Muscle layer of duodenum (tissue), 2 donors: ENCODE measurements at regions not wholly inside any gene's neighbourhood (a gene's known extent, or its start where the extent isn't known, plus 50 kb on each side); places are given as distances from the start of the nearest gene placed in this dataset.

Experiments
- H3K27ac ChIP-seq: one replicate; pipeline ENCODE4 v1.7.0; 2013; ENCODE audit warnings: mild to moderate bottlenecking, low read length
- H3K27me3 ChIP-seq: one replicate; pipeline ENCODE4 v1.7.0; 2013; ENCODE audit warnings: low read depth, mild to moderate bottlenecking, control low read depth, low read length
- H3K36me3 ChIP-seq, 2 donors: one replicate each; pipeline ENCODE4 v1.7.0; 2013; ENCODE audit warnings: low read length in 2 of 2, control low read depth in 1 of 2, mild to moderate bottlenecking in 1 of 2; ENCODE audit not compliant: insufficient read depth in 2 of 2, control insufficient read depth in 1 of 2
- H3K4me1 ChIP-seq, 2 donors: one replicate each; pipeline ENCODE4 v1.7.0; 2013; ENCODE audit warnings: low read length in 2 of 2, mild to moderate bottlenecking in 2 of 2, control low read depth in 1 of 2, moderate library complexity in 1 of 2; ENCODE audit not compliant: insufficient read depth in 2 of 2, control insufficient read depth in 1 of 2
- H3K4me3 ChIP-seq, 2 donors: one replicate each; pipeline ENCODE4 v1.7.0; 2013; ENCODE audit warnings: low read length in 2 of 2, low read depth in 1 of 2, mild to moderate bottlenecking in 1 of 2
- H3K9me3 ChIP-seq, 2 donors: one replicate each; pipeline ENCODE4 v1.7.0; 2013; ENCODE audit warnings: low read length in 2 of 2, control low read depth in 1 of 2, mild to moderate bottlenecking in 1 of 2; ENCODE audit not compliant: control insufficient read depth in 1 of 2
- donor health status: healthy.

- no peaks in the 10 kb centered on the region for H3K4me1 ChIP-seq
- no peaks in the 10 kb centered on the region for H3K27me3 ChIP-seq
- H3K4me3 ChIP-seq, result no peak overlapping the region
- H3K9me3 ChIP-seq, result no peaks in the 10 kb centered on the region
- H3K27ac ChIP-seq, result no peak overlapping the region
- no peaks in the 10 kb centered on the region for H3K36me3 ChIP-seq
Measured at GRCh38 chr3:159172473-159172872, 370.6 kb downstream of the MFSD1 start.

GRCh38 chr3:159174715-159175692 is 373.1 kb downstream of the MFSD1 start:
- H3K4me1 ChIP-seq, result no peaks in the 10 kb centered on the region
- H3K4me3 ChIP-seq, result no peak overlapping the region
- H3K9me3 ChIP-seq, result no peaks in the 10 kb centered on the region
- H3K27me3 ChIP-seq, result no peaks in the 10 kb centered on the region
- H3K27ac ChIP-seq, result no peak overlapping the region
- H3K36me3 ChIP-seq, result no peaks in the 10 kb centered on the region

- no peaks in the 10 kb centered on the region for H3K36me3 ChIP-seq
- H3K4me1 ChIP-seq, result no peaks in the 10 kb centered on the region
- no peaks in the 10 kb centered on the region for H3K27me3 ChIP-seq
- H3K4me3 ChIP-seq, result no peak overlapping the region
- no peak overlapping the region for H3K27ac ChIP-seq
- H3K9me3 ChIP-seq, result no peaks in the 10 kb centered on the region
Measured at GRCh38 chr3:159178209-159178897, 376.5 kb downstream of the MFSD1 start.

GRCh38 chr3:159182961-159183360 is 381.1 kb downstream of the MFSD1 start:
- H3K4me1 ChIP-seq, result peaks cover 0 to 4% of the 10 kb centered on the region in 2 donors
- no peaks in the 10 kb centered on the region for H3K27me3 ChIP-seq
- no peak overlapping the region for H3K4me3 ChIP-seq
- H3K9me3 ChIP-seq, result no peaks in the 10 kb centered on the region
- no peak overlapping the region for H3K27ac ChIP-seq
- no peaks in the 10 kb centered on the region for H3K36me3 ChIP-seq

GRCh38 chr3:159185443-159186050 is 383.7 kb downstream of the MFSD1 start:
- Histone ChIP-seq H3K9me3 (no peaks in the 10 kb centered on the region), H3K27me3 (no peaks in the 10 kb centered on the region), H3K4me3 (no peak overlapping the region), H3K27ac (no peak overlapping the region), H3K36me3 (no peaks in the 10 kb centered on the region), H3K4me1 (peaks cover 0 to 4% of the 10 kb centered on the region in 2 donors)

- no peaks in the 10 kb centered on the region for H3K9me3 ChIP-seq
- peaks cover 0 to 4% of the 10 kb centered on the region in 2 donors for H3K4me1 ChIP-seq
- H3K27ac ChIP-seq, result no peak overlapping the region
- H3K27me3 ChIP-seq, result no peaks in the 10 kb centered on the region
- H3K36me3 ChIP-seq, result no peaks in the 10 kb centered on the region
- H3K4me3 ChIP-seq, result no peak overlapping the region
Measured at GRCh38 chr3:159186581-159186980, 384.7 kb downstream of the MFSD1 start.

GRCh38 chr3:159187232-159187631 is 385.4 kb downstream of the MFSD1 start:
- no peaks in the 10 kb centered on the region for H3K9me3 ChIP-seq
- no peaks in the 10 kb centered on the region for H3K27me3 ChIP-seq
- H3K27ac ChIP-seq, result no peak overlapping the region
- H3K36me3 ChIP-seq, result no peaks in the 10 kb centered on the region
- H3K4me1 ChIP-seq, result peaks cover 0 to 4% of the 10 kb centered on the region in 2 donors
- no peak overlapping the region for H3K4me3 ChIP-seq

- H3K9me3 ChIP-seq, result no peaks in the 10 kb centered on the region
- H3K4me1 ChIP-seq, result peaks cover 0 to 4% of the 10 kb centered on the region in 2 donors
- H3K4me3 ChIP-seq, result no peak overlapping the region
- no peaks in the 10 kb centered on the region for H3K36me3 ChIP-seq
- H3K27me3 ChIP-seq, result no peaks in the 10 kb centered on the region
- no peak overlapping the region for H3K27ac ChIP-seq
Measured at GRCh38 chr3:159187706-159188105, 385.9 kb downstream of the MFSD1 start.

GRCh38 chr3:159189994-159190669 is 388.3 kb downstream of the MFSD1 start:
- Histone ChIP-seq H3K27me3 (no peaks in the 10 kb centered on the region), H3K27ac (no peak overlapping the region), H3K4me3 (no peak overlapping the region), H3K36me3 (no peaks in the 10 kb centered on the region), H3K4me1 (peaks cover 0 to 4% of the 10 kb centered on the region in 2 donors), H3K9me3 (no peaks in the 10 kb centered on the region)

GRCh38 chr3:159191447-159191846 is 389.6 kb downstream of the MFSD1 start:
- H3K4me3 ChIP-seq, result no peak overlapping the region
- no peaks in the 10 kb centered on the region for H3K36me3 ChIP-seq

GRCh38 chr3:159196359-159196758 is 394.5 kb downstream of the MFSD1 start:
- H3K27me3 ChIP-seq, result no peaks in the 10 kb centered on the region

More at GRCh38 chr3:159191447-159191846, 389.6 kb downstream of the MFSD1 start:
- peaks cover 0 to 1% of the 10 kb centered on the region in 2 donors for H3K4me1 ChIP-seq
- no peaks in the 10 kb centered on the region for H3K9me3 ChIP-seq
- H3K27ac ChIP-seq, result no peak overlapping the region
- no peaks in the 10 kb centered on the region for H3K27me3 ChIP-seq

More at GRCh38 chr3:159196359-159196758, 394.5 kb downstream of the MFSD1 start:
- no peaks in the 10 kb centered on the region for H3K4me1 ChIP-seq
- no peaks in the 10 kb centered on the region for H3K36me3 ChIP-seq
- no peak overlapping the region for H3K4me3 ChIP-seq
- peaks cover 4 to 12% of the 10 kb centered on the region in 2 donors for H3K9me3 ChIP-seq
- no peak overlapping the region for H3K27ac ChIP-seq
